Peyer's patch (tissue), 4 donors: ENCODE measurements at regions not wholly inside any gene's neighbourhood (a gene's known extent, or its start where the extent isn't known, plus 50 kb on each side); places are given as distances from the start of the nearest gene placed in this dataset.

Experiments used
- DNase-seq, 3 donors: peaks; one replicate each; pipeline ENCODE4 v3.0.0-alpha.2; 2017 to 2019
- H3K27ac ChIP-seq, 4 donors: fragments of 200-600 bp; sonication (generic); one replicate each; pipeline ENCODE4 v1.5.1; 2016 to 2019
- H3K27me3 ChIP-seq, 2 donors: fragments of 200-600 bp; sonication (generic); one replicate each; pipeline ENCODE4 v1.5.1; 2019
- H3K36me3 ChIP-seq, 3 donors: fragments of 200-600 bp; sonication (generic); one replicate each; pipeline ENCODE4 v1.5.1; 2016 to 2019
- H3K4me1 ChIP-seq, 4 donors: fragments of 200-600 bp; sonication (generic); one replicate each; pipeline ENCODE4 v1.5.1; 2016 to 2019
- H3K4me3 ChIP-seq, 4 donors: fragments of 200-600 bp; sonication (generic); 1 replicate in 3 of 4; 2 replicates in 1 of 4; pipeline ENCODE4 v1.5.1; 2016 to 2019; ENCODE audit warnings: mild to moderate bottlenecking in 1 of 4
- H3K9me3 ChIP-seq, 4 donors: fragments of 200-600 bp; sonication (generic); one replicate each; pipeline ENCODE4 v1.5.1; 2016 to 2019; ENCODE audit warnings: mild to moderate bottlenecking in 1 of 4
- POLR2A ChIP-seq, 2 donors: fragments of 450-650 bp; IDR thresholded peaks; one replicate each; pipeline ENCODE4 v1.5.1; 2017; ENCODE audit warnings: antibody characterized with exemption in 2 of 2, mild to moderate bottlenecking in 2 of 2, moderate library complexity in 2 of 2
- TF ChIP-seq, protein P1 (sequence below), 6 experiments: fragments of 450-650 bp in 4 of 6; fragments of 200-600 bp in 2 of 6; sonication (generic) in 1 of 6; IDR thresholded peaks; one replicate each; pipeline ENCODE4 v1.5.1; 2017 to 2019; ENCODE audit warnings: antibody characterized with exemption in 6 of 6, mild to moderate bottlenecking in 3 of 6, moderate library complexity in 1 of 6

DNA sequence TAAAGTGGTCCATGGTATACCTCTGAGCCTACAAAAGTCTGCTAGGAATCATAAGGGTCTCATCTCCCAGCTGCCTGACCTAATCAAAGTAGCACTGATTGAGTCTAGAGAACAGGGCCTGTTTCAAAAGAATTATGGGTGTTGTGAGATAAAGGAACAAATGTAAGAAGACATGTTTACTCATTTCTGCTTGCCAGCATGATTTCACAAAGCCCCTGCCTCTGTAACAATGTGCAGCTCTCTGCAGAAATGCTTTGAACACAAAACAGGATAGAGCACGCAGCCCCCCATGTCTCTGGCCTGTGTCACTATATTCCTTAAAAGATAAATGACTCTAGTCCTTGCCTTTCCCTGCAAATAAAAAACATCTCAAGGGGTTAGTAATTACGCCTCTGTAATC, 94.7 kb upstream of the IGSF10 start:
- no peak overlapping the region for H3K4me3 ChIP-seq
- TF ChIP-seq, protein P1, sequence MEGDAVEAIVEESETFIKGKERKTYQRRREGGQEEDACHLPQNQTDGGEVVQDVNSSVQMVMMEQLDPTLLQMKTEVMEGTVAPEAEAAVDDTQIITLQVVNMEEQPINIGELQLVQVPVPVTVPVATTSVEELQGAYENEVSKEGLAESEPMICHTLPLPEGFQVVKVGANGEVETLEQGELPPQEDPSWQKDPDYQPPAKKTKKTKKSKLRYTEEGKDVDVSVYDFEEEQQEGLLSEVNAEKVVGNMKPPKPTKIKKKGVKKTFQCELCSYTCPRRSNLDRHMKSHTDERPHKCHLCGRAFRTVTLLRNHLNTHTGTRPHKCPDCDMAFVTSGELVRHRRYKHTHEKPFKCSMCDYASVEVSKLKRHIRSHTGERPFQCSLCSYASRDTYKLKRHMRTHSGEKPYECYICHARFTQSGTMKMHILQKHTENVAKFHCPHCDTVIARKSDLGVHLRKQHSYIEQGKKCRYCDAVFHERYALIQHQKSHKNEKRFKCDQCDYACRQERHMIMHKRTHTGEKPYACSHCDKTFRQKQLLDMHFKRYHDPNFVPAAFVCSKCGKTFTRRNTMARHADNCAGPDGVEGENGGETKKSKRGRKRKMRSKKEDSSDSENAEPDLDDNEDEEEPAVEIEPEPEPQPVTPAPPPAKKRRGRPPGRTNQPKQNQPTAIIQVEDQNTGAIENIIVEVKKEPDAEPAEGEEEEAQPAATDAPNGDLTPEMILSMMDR (IDR thresholded peaks at IDR 0.05), result no peak
- no peak for TF ChIP-seq POLR2A (IDR thresholded peaks at IDR 0.05)
- no peak for DNase-seq

DNA sequence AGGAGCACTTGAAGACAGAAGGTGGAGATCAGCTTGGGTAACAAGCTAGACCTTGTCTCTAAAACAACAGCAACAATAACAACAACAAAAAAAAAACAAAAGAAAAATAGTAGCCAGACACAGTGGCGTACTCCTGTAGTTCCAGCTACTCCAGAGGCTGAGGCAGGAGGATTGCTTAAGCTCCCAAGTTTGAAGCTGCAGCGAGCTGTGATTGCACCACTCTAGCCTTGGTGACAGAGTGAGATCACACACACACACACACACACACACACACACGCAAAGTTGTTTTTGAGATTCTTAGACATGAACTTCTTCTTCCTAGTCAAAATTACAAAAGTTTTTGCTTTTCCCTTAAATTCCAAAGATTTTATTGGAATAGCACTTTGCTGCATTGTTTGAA, 93.0 kb upstream of the IGSF10 start:
- no peak for TF ChIP-seq POLR2A (IDR thresholded peaks at IDR 0.05)
- TF ChIP-seq, protein P1 (IDR thresholded peaks at IDR 0.05), result no peak

More for the DNA sequence above, 94.7 kb upstream of the IGSF10 start:
- no peaks in the 10 kb centered on the region for H3K36me3 ChIP-seq
- no peak overlapping the region for H3K27ac ChIP-seq
- H3K4me1 ChIP-seq, result no peaks in the 10 kb centered on the region
- H3K9me3 ChIP-seq, result no peaks in the 10 kb centered on the region
- no peaks in the 10 kb centered on the region for H3K27me3 ChIP-seq

DNA sequence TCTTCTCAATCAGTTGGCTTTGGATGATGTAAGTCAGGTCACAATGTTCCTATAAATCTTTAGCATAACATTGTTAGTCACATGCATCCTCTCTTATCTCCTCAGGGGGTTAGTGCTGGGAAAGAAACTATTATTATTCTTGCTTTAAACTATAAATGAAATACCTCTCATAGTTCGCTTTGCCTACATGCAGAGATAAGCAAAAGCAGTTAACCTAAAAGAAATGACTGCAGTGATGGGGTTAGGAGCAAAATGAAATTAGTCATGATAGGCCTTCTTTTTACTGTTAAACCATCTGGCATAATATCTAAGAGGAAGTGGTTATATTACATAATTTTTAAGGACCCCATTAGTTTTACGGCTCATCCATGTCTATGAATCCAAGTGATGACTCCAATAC, 91.7 kb upstream of the IGSF10 start:
- no peak for DNase-seq
- H3K9me3 ChIP-seq, result no peaks in the 10 kb centered on the region
- no peak for TF ChIP-seq POLR2A (IDR thresholded peaks at IDR 0.05)
- TF ChIP-seq, protein P1 (IDR thresholded peaks at IDR 0.05), result no peak
- no peaks in the 10 kb centered on the region for H3K36me3 ChIP-seq
- H3K27ac ChIP-seq, result no peak overlapping the region
- H3K4me3 ChIP-seq, result no peak overlapping the region
- no peaks in the 10 kb centered on the region for H3K27me3 ChIP-seq
- H3K4me1 ChIP-seq, result no peaks in the 10 kb centered on the region

More for the DNA sequence above, 93.0 kb upstream of the IGSF10 start:
- DNase-seq, result no peak
- Histone ChIP-seq H3K36me3 (no peaks in the 10 kb centered on the region), H3K27ac (no peak overlapping the region), H3K9me3 (no peaks in the 10 kb centered on the region), H3K27me3 (no peaks in the 10 kb centered on the region), H3K4me1 (no peaks in the 10 kb centered on the region), H3K4me3 (no peak overlapping the region)

DNA sequence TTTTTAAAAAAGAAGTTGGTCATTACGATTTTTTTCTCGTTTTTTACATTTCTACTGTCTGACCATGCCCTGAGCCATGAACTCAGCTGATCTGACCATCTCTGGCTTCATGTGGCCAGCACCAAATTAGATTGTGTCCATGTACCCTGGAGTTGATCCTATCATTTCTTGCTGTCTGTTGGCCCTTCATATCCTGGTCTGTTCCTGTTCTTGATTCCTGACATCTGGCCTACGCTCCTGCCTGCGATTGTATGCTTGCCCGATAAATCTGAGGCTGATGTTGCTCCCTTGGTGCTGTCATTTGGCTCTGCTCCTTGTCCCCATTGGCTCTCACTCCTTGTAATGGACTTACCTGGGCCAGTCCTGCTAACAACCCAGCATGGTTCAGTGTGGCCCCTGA, 89.8 kb upstream of the IGSF10 start:
- H3K27me3 ChIP-seq, result no peaks in the 10 kb centered on the region
- no peaks in the 10 kb centered on the region for H3K4me1 ChIP-seq
- no peak overlapping the region for H3K27ac ChIP-seq
- no peak for TF ChIP-seq POLR2A (IDR thresholded peaks at IDR 0.05)
- H3K9me3 ChIP-seq, result no peaks in the 10 kb centered on the region
- no peak overlapping the region for H3K4me3 ChIP-seq
- H3K36me3 ChIP-seq, result no peaks in the 10 kb centered on the region
- no peak for DNase-seq

DNA sequence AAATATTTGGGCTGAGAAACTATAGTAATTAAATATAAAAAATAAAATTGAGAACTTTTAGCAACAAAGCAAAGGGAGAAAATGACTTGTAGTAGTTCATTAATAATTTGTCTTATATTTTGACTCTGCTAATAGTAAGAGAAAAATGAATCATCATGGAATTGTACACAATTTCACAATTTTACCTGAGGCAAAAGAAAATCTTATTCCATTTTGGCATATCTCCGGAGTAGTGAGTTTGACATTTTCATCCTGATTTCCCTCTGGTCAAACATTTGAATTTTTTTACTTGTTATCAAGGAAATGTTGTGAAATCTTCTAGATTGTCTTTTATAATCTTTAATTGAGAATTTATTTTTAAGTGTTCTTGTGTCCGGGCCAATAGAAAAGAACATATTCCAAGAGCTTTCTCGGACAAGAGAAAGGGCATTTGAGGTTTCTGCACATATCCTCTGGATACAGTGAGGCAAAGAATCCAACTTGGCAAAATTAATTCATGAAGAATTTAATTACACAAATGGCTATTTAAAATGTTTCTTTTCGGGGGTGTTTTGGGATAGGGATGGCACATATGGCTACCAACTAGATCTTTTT, 89.3 kb upstream of the IGSF10 start:
- Histone ChIP-seq H3K27ac (no peak overlapping the region), H3K9me3 (no peaks in the 10 kb centered on the region), H3K27me3 (no peaks in the 10 kb centered on the region), H3K36me3 (no peaks in the 10 kb centered on the region), H3K4me1 (no peaks in the 10 kb centered on the region), H3K4me3 (no peak overlapping the region)
- TF ChIP-seq, protein P1 (IDR thresholded peaks at IDR 0.05), result no peak
- TF ChIP-seq POLR2A (IDR thresholded peaks at IDR 0.05), result no peak
- DNase-seq, result no peak

DNA sequence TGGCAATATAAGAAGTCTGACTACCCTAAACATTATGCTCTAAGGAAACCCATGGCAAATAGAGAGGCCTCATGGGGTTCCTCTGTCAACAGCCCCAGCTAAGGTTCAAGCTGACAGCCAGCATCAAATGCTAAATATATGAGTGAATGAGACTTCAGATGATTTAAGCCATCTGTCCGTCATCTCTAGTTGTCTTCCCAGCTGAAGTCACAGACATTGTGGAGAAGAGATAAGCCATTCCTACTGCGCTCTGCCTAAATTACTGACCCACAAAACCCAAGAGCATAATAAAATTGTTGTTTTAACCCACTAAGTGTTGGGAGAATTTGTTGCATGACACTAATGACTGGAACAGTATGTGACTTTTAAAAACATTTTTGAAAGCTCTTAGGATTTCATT, 87.3 kb upstream of the IGSF10 start:
- no peak for DNase-seq
- no peak overlapping the region for H3K4me3 ChIP-seq
- H3K27me3 ChIP-seq, result no peaks in the 10 kb centered on the region
- no peaks in the 10 kb centered on the region for H3K4me1 ChIP-seq
- no peak overlapping the region for H3K27ac ChIP-seq
- H3K36me3 ChIP-seq, result no peaks in the 10 kb centered on the region
- H3K9me3 ChIP-seq, result no peaks in the 10 kb centered on the region
- no peak for TF ChIP-seq POLR2A (IDR thresholded peaks at IDR 0.05)
- TF ChIP-seq, protein P1 (IDR thresholded peaks at IDR 0.05), result no peak
